ENCODE measurements at regions not wholly inside any gene's neighbourhood (a gene's known extent, or its start where the extent isn't known, plus 50 kb on each side); places are given as distances from the start of the nearest gene placed in this dataset.

DNA sequence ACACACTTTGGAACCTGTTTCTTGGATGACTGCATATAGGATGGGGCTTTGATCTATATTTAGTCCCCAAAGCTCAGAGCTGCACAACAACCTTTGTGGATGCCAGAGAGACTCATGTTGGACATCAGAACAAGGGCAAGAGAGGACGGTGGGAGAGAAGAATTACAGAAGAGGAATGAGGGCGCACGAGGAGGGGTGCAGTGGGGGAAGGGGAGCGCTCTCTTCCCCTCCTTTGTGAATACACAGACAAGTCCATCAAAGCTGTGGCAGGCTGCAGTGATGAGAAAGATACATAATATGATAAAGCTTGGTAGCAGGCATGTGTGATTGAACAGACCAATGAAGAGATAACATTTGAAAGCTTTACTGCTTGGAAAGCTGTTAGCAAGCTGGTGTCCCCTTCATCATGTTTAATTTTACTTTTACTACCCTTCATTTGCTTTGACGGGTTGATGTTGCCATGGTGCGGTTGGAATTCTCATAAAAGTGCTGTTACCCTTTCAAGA lies 857.8 kb downstream of the KCNMA1 start:
- WGBS, 2 donors, result 69 to 74% methylated on average over 6 of the region's 6 CpGs
- no peak for DNase-seq (ENCODE audit: low spot score in 2 of 2)
- intact Hi-C loops (cut with DNase I; ENCODE audit: low total_unique reads), result no loop called here
- H3K4me3 ChIP-seq (ENCODE audit: low read depth, poor library complexity, severe bottlenecking), result no peak overlapping the region
- TF ChIP-seq POLR2A (IDR thresholded peaks at IDR 0.05), result no peak
- no peak for TF ChIP-seq CTCF (IDR thresholded peaks at IDR 0.05)

DNA sequence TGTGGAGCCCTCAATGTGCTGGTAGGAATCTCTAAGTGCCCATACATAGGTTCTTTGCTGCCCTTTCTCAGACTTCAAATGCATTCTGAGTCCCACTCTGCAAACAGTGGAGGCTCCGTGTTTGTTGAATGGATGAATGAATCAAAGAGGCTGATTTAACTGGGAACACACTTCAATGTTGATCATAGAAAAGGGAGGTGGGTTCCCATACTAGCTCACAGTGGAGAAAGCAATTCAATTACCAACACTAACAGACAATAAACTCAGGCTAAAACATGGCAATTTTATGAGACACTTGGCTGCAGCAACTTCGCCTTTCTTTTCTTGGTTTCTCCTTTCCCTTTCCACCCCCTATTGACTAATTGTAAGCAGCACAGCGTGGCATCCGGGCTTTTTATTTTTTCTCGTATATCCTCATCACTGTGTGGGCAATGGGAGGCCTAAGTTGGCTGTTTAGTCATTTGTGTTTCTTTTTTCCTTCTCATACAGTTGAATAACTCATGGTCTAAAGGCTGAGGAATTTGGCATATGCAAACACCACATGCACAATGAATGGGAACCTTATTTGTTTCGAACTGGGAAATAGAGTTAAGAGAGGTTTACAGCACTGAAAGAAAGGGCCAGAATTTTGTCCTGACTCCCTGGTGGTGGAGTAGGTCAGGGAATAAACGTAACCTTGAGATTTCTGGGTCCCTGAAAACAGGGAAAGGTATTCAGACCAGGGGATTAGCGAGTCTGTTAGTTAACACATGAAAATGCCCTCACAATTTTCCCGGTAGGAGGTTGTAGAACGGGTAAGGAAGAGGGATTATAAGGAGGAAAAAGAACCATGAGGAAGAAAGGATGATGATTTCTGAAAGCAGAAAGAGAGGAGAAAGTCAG lies 858.5 kb downstream of the KCNMA1 start:
- H3K4me3 ChIP-seq (ENCODE audit: low read depth, poor library complexity, severe bottlenecking), result no peak overlapping the region
- DNase-seq (ENCODE audit: low spot score in 2 of 2), result no peak
- intact Hi-C loops (cut with DNase I; ENCODE audit: low total_unique reads), result no loop called here
- TF ChIP-seq POLR2A (IDR thresholded peaks at IDR 0.05) (no peak), CTCF (IDR thresholded peaks at IDR 0.05) (no peak)
- 56 to 63% methylated on average over 10 of the region's 10 CpGs for WGBS, 2 donors

DNA sequence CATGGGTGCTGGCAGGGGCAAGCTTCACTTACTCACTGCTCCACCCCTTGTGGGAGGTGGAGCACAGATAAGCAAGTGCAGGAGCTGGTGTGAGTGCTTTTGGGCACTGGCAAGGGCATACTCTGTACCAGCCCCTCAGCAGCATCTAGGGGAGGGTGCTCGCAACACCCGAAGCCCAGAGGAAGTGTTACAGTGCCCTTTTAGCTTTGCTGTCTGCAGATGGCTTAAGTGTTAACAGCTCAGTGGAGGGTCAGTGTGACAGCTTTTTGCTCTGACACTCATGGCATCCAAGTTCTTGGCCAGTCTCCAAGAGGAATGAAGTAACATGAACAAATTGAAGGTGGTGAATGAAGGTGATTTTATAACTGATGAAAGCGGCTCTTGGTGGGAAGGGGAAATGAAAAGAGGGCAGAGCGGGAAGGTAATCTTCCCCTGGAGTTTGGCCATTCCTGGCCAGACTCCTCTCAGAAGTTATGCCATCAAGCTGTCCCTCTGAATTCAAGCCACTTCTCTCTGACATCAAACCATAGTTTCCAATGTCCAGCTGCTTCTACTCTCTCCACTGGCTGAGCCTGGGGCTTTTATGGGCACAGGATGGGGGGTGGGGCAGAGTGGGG lies 862.5 kb downstream of the KCNMA1 start:
- intact Hi-C loops (cut with DNase I; ENCODE audit: low total_unique reads), result no loop called here
- 91 to 96% methylated on average over 4 of the region's 4 CpGs for WGBS, 2 donors
- TF ChIP-seq CTCF (IDR thresholded peaks at IDR 0.05) (no peak), POLR2A (IDR thresholded peaks at IDR 0.05) (no peak)
- H3K4me3 ChIP-seq (ENCODE audit: low read depth, poor library complexity, severe bottlenecking), result no peak overlapping the region
- no peak for DNase-seq (ENCODE audit: low spot score in 2 of 2)

- intact Hi-C loops (cut with DNase I; ENCODE audit: low total_unique reads), result no loop called here
Observed at GRCh38 chr10:76769582-76769981, 868.0 kb downstream of the KCNMA1 start.

DNA sequence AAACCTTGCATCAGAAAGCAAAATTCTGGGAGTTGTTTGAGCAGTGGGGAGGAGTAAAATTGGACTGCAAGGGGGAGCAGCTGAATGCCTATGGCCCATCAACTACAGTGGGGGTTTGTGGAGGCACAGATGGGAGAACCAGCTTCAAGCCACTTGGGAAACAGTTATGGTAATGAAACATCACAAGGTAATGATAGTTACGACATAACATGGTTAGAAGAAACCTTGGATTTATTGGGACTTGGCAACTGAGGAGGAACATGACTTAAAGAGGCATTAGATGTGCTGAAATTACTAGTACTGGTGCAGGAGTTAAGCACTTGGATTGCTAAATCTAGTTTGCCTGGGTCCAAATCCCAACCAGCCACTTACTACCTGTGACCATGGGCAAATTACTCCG lies 868.4 kb downstream of the KCNMA1 start:
- no peak for DNase-seq (ENCODE audit: low spot score in 2 of 2)
- TF ChIP-seq POLR2A (IDR thresholded peaks at IDR 0.05) (no peak), CTCF (IDR thresholded peaks at IDR 0.05) (no peak)
- no peak overlapping the region for H3K4me3 ChIP-seq (ENCODE audit: low read depth, poor library complexity, severe bottlenecking)
- WGBS, 2 donors, result 86 to 90% methylated on average over 2 of the region's 2 CpGs
- intact Hi-C loops (cut with DNase I; ENCODE audit: low total_unique reads), result no loop called here

More at GRCh38 chr10:76769582-76769981, 868.0 kb downstream of the KCNMA1 start:
- no peak for DNase-seq (ENCODE audit: low spot score in 2 of 2)
- H3K4me3 ChIP-seq (ENCODE audit: low read depth, poor library complexity, severe bottlenecking), result no peak overlapping the region
- no peak for TF ChIP-seq POLR2A (IDR thresholded peaks at IDR 0.05)
- no peak for TF ChIP-seq CTCF (IDR thresholded peaks at IDR 0.05)

Measured in lower leg skin (tissue), 4 donors.